HepG2 (cell line): ENCODE measurements at regions not wholly inside any gene's neighbourhood (a gene's known extent, or its start where the extent isn't known, plus 50 kb on each side); places are given as distances from the start of the nearest gene placed in this dataset.

ENCODE experiments used
- ATAC-seq: fragments of 200-7000 bp; cut with Tn5 transposase; 3 replicates; pipeline ENCODE4 v1.9.1; 2020; ENCODE audit warnings: mild to moderate bottlenecking, moderate library complexity
- BruUV-seq: library from RNA; stranded (reverse); fragments of 400-500 nt; replicated peaks from 2 replicates; lab custom pipeline; 2021; lab: Mats Ljungman, UMichigan
- CTCF ChIA-PET: fragments of 300-600 bp; formaldehyde crosslinking; extraction: SDS; loops from one replicate; lab custom pipeline; 2021; ENCODE audit warnings: low total read pairs, inconsistent platforms, low intra/inter-chr PET ratio; lab: Yijun Ruan, JAX
- POLR2A ChIA-PET: fragments of 350-600 bp; sonication (Branson Sonifier 250); formaldehyde crosslinking; loops from one replicate; lab custom pipeline; 2020; ENCODE audit warnings: antibody characterized with exemption, inconsistent platforms; lab: Yijun Ruan, JAX
- DNase-seq: peaks from one replicate; pipeline ENCODE4 v3.0.0-alpha.2; 2015; ENCODE audit warnings: low spot score
- FAIRE-seq: peaks from 3 replicates; lab custom pipeline; 2011; peaks lifted over from hg19 to GRCh38; lab: Jason Lieb, UNC
- H2AFZ ChIP-seq: one replicate; pipeline ENCODE4 v1.6.1; 2011; ENCODE audit warnings: low read length, inconsistent platforms
- H3K27ac ChIP-seq: fragments of 300-600 bp; 3 replicates; pipeline ENCODE4 v1.8.0; 2011; ENCODE audit warnings: mixed run types, mild to moderate bottlenecking, mixed read lengths, low read length, inconsistent platforms; ENCODE audit not compliant: insufficient read depth; ENCODE audit errors: extremely low read length
- H3K27me3 ChIP-seq, 2 experiments: fragments of 200-600 bp in 1 of 2; 2 replicates in 1 of 2; 3 replicates in 1 of 2; pipeline versions ENCODE4 v1.6.0 to v1.8.0; 2011; ENCODE audit warnings: low read length in 2 of 2, mild to moderate bottlenecking in 2 of 2, moderate library complexity in 2 of 2, inconsistent platforms in 1 of 2; ENCODE audit not compliant: insufficient read depth in 2 of 2, control insufficient read depth in 1 of 2
- H3K36me3 ChIP-seq, 2 experiments: fragments of 200-600 bp in 1 of 2; replicated peaks in 1 of 2; 2 replicates in 1 of 2; 3 replicates in 1 of 2; pipeline versions ENCODE4 v1.5.1 to v1.8.0; 2011; ENCODE audit warnings: low read length in 2 of 2, inconsistent platforms in 1 of 2; ENCODE audit not compliant: insufficient read depth in 2 of 2, control insufficient read depth in 1 of 2
- H3K4me1 ChIP-seq: 2 replicates; pipeline ENCODE4 v1.5.1; 2012; ENCODE audit warnings: low read length, inconsistent platforms; ENCODE audit not compliant: insufficient read depth
- H3K4me2 ChIP-seq: 2 replicates; pipeline ENCODE4 v1.6.0; 2011; ENCODE audit warnings: low read depth, low read length, inconsistent platforms
- H3K4me3 ChIP-seq, 3 experiments: fragments of 200-600 bp in 1 of 3; sonication (generic), shearing (Covaris generic) in 1 of 3; replicated peaks in 1 of 3; 2 replicates each; pipeline ENCODE4 v1.5.1; 2011 to 2016; ENCODE audit warnings: low read length in 3 of 3, inconsistent platforms in 2 of 3, low read depth in 2 of 3, mild to moderate bottlenecking in 2 of 3, control low read depth in 1 of 3, mixed read lengths in 1 of 3; ENCODE audit not compliant: insufficient read depth in 1 of 3
- H3K79me2 ChIP-seq: one replicate; pipeline ENCODE4 v1.6.1; 2011; ENCODE audit warnings: low read length, inconsistent platforms; ENCODE audit not compliant: insufficient read depth
- H3K9ac ChIP-seq: 2 replicates; pipeline ENCODE4 v1.6.0; 2011; ENCODE audit warnings: mild to moderate bottlenecking, low read depth, low read length, inconsistent platforms; ENCODE audit not compliant: insufficient read depth
- H3K9me3 ChIP-seq: 2 replicates; pipeline ENCODE4 v1.5.1; 2012; ENCODE audit warnings: mild to moderate bottlenecking, low read length
- H4K20me1 ChIP-seq: 2 replicates; pipeline ENCODE4 v1.6.0; 2011; ENCODE audit warnings: inconsistent platforms, mild to moderate bottlenecking, low read length, moderate library complexity; ENCODE audit not compliant: insufficient read depth
- CREB1 ChIP-seq, 2 experiments: fragments of 450-650 bp in 1 of 2; IDR thresholded peaks; 2 replicates each; pipeline ENCODE4 v1.6.1; 2016 to 2017; ENCODE audit warnings: control low read depth in 1 of 2, mild to moderate bottlenecking in 1 of 2, missing compliant biosample characterization in 1 of 2, missing genetic modification characterization in 1 of 2
- MTERF4 ChIP-seq: sonication (generic); formaldehyde crosslinking; IDR thresholded peaks from 2 replicates; pipeline ENCODE4 v1.8.0; 2023; ENCODE audit warnings: mild to moderate bottlenecking, missing genetic modification reagents
- TAF15 ChIP-seq: fragments of 200-400 bp; formaldehyde crosslinking; IDR thresholded peaks from one replicate; pipeline ENCODE4 v1.6.1; 2018; ENCODE audit warnings: mild to moderate bottlenecking, low read depth, low read length; ENCODE audit not compliant: poor library complexity, severe bottlenecking
- XBP1 ChIP-seq: sonication (generic); formaldehyde crosslinking; IDR thresholded peaks from 2 replicates; pipeline ENCODE4 v1.5.0; 2020; ENCODE audit warnings: missing genetic modification reagents
- ZNF207 ChIP-seq: fragments of 450-650 bp; IDR thresholded peaks from 2 replicates; pipeline ENCODE4 v1.6.1; 2016; ENCODE audit warnings: antibody characterized with exemption, borderline replicate concordance
- ZNF510 ChIP-seq: sonication (generic); formaldehyde crosslinking; IDR thresholded peaks from 2 replicates; pipeline ENCODE4 v1.4.0; 2020; ENCODE audit warnings: low read depth, mild to moderate bottlenecking, missing genetic modification reagents
- ZNF558 ChIP-seq: sonication (generic); formaldehyde crosslinking; IDR thresholded peaks from 2 replicates; pipeline ENCODE4 v1.9.0; 2022; ENCODE audit warnings: mild to moderate bottlenecking, missing genetic modification reagents, borderline replicate concordance
- ZNF724P ChIP-seq: sonication (generic); formaldehyde crosslinking; IDR thresholded peaks from 2 replicates; pipeline ENCODE4 v1.8.0; 2022; ENCODE audit warnings: missing genetic modification reagents, borderline replicate concordance
- WGBS: methylation state at CpG from one replicate; pipeline ENCODE4 v1.1.6; 2017; ENCODE audit warnings: low lambda C conversion rate; 5-methylcytosine and 5-hydroxymethylcytosine counted together
- in situ Hi-C: cut with HindIII; loops from 2 replicates; pipeline ENCODE4 v1.10.0; 2017; ENCODE audit warnings: low pct_unique_long_range_greater_than_20kb; ENCODE audit not compliant: extremely low pct_ligation_motif_present
- intact Hi-C: fragments of 100-400 bp; cut with micrococcal nuclease; formaldehyde crosslinking; loops from one replicate; pipeline ENCODE4 v1.10.0; 2022; ENCODE audit not compliant: unreplicated experiment
- TF ChIP-seq, protein P1 (sequence below): sonication (generic); formaldehyde crosslinking; IDR thresholded peaks from 2 replicates; pipeline ENCODE4 v1.4.0; 2020; ENCODE audit warnings: missing genetic modification reagents, mild to moderate bottlenecking, borderline replicate concordance

- H3K4me3 ChIP-seq = no peak overlapping the region
- intact Hi-C loops (loop anchor here (2.0 to 5.0 kb wide), 6 partner anchors 149 to 321 kb away; partner anchors contain the start of genes SLC38A2 and SLC38A4), in situ Hi-C loops (loop anchor here (5.0 kb wide), 2 partner anchors 254 to 326 kb away; no protein-coding TSS in a partner anchor)
- no peaks in the 10 kb centered on the region for H3K36me3 ChIP-seq
- no peak overlapping the region for H2AFZ ChIP-seq
- WGBS = 77% methylated on average over 3 of the region's 3 CpGs
- BruUV-seq = no TSS peak
- H3K4me2 ChIP-seq = no peak overlapping the region
- ATAC-seq (no peak), FAIRE-seq (no peak), DNase-seq (no peak)
- H3K27ac ChIP-seq = no peak overlapping the region
- no peaks in the 10 kb centered on the region for H3K27me3 ChIP-seq
- H3K9ac ChIP-seq = no peak overlapping the region
- no peaks in the 10 kb centered on the region; the same call in 1 of the 2 replicates for H3K9me3 ChIP-seq
- no peaks in the 10 kb centered on the region for H4K20me1 ChIP-seq
- no peak for TF ChIP-seq MTERF4
- TF ChIP-seq CREB1 (IDR thresholded peaks at IDR 0.05) = no peak
- no peak for TF ChIP-seq CREB1 (CRISPR knock-in tag; IDR thresholded peaks at IDR 0.05)
- no peak for TF ChIP-seq ZNF558
- TF ChIP-seq ZNF510 (CRISPR knock-in tag) = no peak
- no peak for TF ChIP-seq XBP1 (CRISPR knock-in tag)
- TF ChIP-seq ZNF207 = no peak
- TF ChIP-seq, protein P1, sequence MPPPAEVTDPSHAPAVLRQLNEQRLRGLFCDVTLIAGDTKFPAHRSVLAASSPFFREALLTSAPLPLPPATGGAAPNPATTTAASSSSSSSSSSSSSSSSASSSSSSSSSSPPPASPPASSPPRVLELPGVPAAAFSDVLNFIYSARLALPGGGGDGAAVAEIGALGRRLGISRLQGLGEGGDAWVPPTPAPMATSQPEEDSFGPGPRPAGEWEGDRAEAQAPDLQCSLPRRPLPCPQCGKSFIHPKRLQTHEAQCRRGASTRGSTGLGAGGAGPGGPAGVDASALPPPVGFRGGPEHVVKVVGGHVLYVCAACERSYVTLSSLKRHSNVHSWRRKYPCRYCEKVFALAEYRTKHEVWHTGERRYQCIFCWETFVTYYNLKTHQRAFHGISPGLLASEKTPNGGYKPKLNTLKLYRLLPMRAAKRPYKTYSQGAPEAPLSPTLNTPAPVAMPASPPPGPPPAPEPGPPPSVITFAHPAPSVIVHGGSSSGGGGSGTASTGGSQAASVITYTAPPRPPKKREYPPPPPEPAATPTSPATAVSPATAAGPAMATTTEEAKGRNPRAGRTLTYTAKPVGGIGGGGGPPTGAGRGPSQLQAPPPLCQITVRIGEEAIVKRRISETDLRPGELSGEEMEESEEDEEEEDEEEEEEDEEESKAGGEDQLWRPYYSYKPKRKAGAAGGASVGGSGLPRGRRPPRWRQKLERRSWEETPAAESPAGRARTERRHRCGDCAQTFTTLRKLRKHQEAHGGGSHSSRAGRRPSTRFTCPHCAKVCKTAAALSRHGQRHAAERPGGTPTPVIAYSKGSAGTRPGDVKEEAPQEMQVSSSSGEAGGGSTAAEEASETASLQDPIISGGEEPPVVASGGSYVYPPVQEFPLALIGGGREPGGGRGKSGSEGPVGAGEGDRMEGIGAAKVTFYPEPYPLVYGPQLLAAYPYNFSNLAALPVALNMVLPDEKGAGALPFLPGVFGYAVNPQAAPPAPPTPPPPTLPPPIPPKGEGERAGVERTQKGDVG (CRISPR knock-in tag) = no peak
- TF ChIP-seq TAF15 = no peak
- no peak for TF ChIP-seq ZNF724P (CRISPR knock-in tag)
- peaks cover 26% of the 10 kb centered on the region for H3K4me1 ChIP-seq
- H3K79me2 ChIP-seq = no peaks in the 10 kb centered on the region
- ChIA-PET CTCF (interaction anchor here (1.7 kb wide), 1 partner anchor 336 kb away, joined by 10 read pairs; no protein-coding TSS in a partner anchor), POLR2A (no interaction called here)
Measured at GRCh38 chr12:46678426-46678825, 147.4 kb downstream of the SLC38A4 start.
